Ovary (tissue), 7 donors: ENCODE measurements at regions not wholly inside any gene's neighbourhood (a gene's known extent, or its start where the extent isn't known, plus 50 kb on each side); places are given as distances from the start of the nearest gene placed in this dataset.
A peak's percentile ranks its signal among the peaks of the same experiment; 100 is the strongest.
"Not testable (repeated sequence)": the region's sequence is repeated elsewhere in the genome, so short reads cannot be mapped to it uniquely, and the experiment has no call there.

Source experiments
- DNase-seq, 5 donors: peaks; one replicate each; pipeline ENCODE4 v3.0.0-alpha.2; 2019 to 2020
- H3K27ac ChIP-seq, 2 donors: fragments of 200-600 bp; one replicate each; pipeline versions ENCODE4 v1.5.1 to v1.8.0; 2019 to 2022
- H3K27me3 ChIP-seq: fragments of 200-600 bp; one replicate; pipeline ENCODE4 v1.8.0; 2022
- H3K36me3 ChIP-seq: fragments of 200-600 bp; sonication (generic); one replicate; pipeline ENCODE4 v1.5.1; 2019
- H3K4me1 ChIP-seq: one replicate; pipeline ENCODE4 v1.8.1; 2013; ENCODE audit warnings: mild to moderate bottlenecking, moderate library complexity; ENCODE audit not compliant: insufficient read depth
- H3K4me3 ChIP-seq: fragments of 200-600 bp; sonication (generic); one replicate; pipeline ENCODE4 v1.5.1; 2017
- H3K9me3 ChIP-seq, 2 donors: fragments of 200-600 bp in 1 of 2; sonication (generic) in 1 of 2; one replicate each; pipeline versions ENCODE4 v1.5.1 to v1.8.1; 2013 to 2019; ENCODE audit warnings: mild to moderate bottlenecking in 1 of 2, moderate library complexity in 1 of 2
- WGBS, 3 donors: extraction: QIAGEN DNeasy Blood & Tissue Kit in 1 of 3; methylation state at CpG; one replicate each; pipeline versions ENCODE4 v1.1.5 to v1.1.7; 2013 to 2017; 5-methylcytosine and 5-hydroxymethylcytosine counted together
- intact Hi-C, 4 donors: fragments of 100-400 bp; cut with DNase I; formaldehyde crosslinking; loops; one replicate each; pipeline versions ENCODE4 v1.11.0 to v1.15.1; 2022 to 2023
- donor health status: DM: no; HTN: no; CAD: no; lungs with moderate emphysema.
- donor health status: DM: no; HTN: no; CAD: no.
- donor health status: Bipolar disorder and iron deficiency.
- donor health status: DM: no; HTN: no; CAD: no.
- donor health status: DM: yes; HTN: yes; CAD: no.

GRCh38 chr14:18879547-18879946 lies 87.7 kb upstream of the POTEM start:
- no CpG with 5 or more reads among the region's 4 CpGs for WGBS, 3 donors
- intact Hi-C loops, result not testable (repeated sequence)

GRCh38 chr14:18880519-18880918 lies 86.7 kb upstream of the POTEM start:
- DNase-seq, H3K9me3 ChIP-seq, H3K27ac ChIP-seq, intact Hi-C loops, H3K4me3 ChIP-seq, H3K27me3 ChIP-seq, H3K4me1 ChIP-seq, H3K36me3 ChIP-seq: not testable (repeated sequence)
- no CpG with 5 or more reads among the region's 27 CpGs for whole genome bisulfite sequencing, 3 donors

More at GRCh38 chr14:18879547-18879946, 87.7 kb upstream of the POTEM start:
- not testable (repeated sequence) for H3K4me3 ChIP-seq, DNase-seq, H3K36me3 ChIP-seq, H3K27me3 ChIP-seq, H3K27ac ChIP-seq, H3K9me3 ChIP-seq, H3K4me1 ChIP-seq

GRCh38 chr14:18881149-18881859 lies 85.9 kb upstream of the POTEM start:
- H3K4me3 ChIP-seq, DNase-seq, H3K36me3 ChIP-seq, H3K9me3 ChIP-seq, intact Hi-C loops, H3K4me1 ChIP-seq, H3K27me3 ChIP-seq, H3K27ac ChIP-seq: not testable (repeated sequence)
- WGBS, 3 donors, result no CpG with 5 or more reads among the region's 13 CpGs

GRCh38 chr14:18881860-18882489 lies 85.3 kb upstream of the POTEM start:
- H3K9me3 ChIP-seq, H3K27me3 ChIP-seq, H3K4me3 ChIP-seq, intact Hi-C loops, H3K36me3 ChIP-seq, DNase-seq, H3K4me1 ChIP-seq, H3K27ac ChIP-seq: not testable (repeated sequence)
- no CpG with 5 or more reads among the region's 6 CpGs for WGBS, 3 donors

- H3K27me3 ChIP-seq, H3K36me3 ChIP-seq, intact Hi-C loops, H3K27ac ChIP-seq, H3K4me1 ChIP-seq, H3K9me3 ChIP-seq, DNase-seq, H3K4me3 ChIP-seq: not testable (repeated sequence)
- WGBS, 3 donors, result 13 to 71% (median 60%) methylated on average over 1 of the region's 10 CpGs
These were observed 77.0 kb upstream of the POTEM start for GRCh38 chr14:18890201-18890600.

GRCh38 chr14:18913860-18914259 lies 53.4 kb upstream of the POTEM start:
- H3K4me1 ChIP-seq, intact Hi-C loops, H3K4me3 ChIP-seq, DNase-seq, H3K36me3 ChIP-seq, H3K9me3 ChIP-seq, H3K27ac ChIP-seq, H3K27me3 ChIP-seq: not testable (repeated sequence)
- WGBS, 3 donors, result no CpG with 5 or more reads among the region's 14 CpGs

- H3K27ac ChIP-seq, H3K4me3 ChIP-seq, H3K9me3 ChIP-seq, H3K36me3 ChIP-seq, H3K27me3 ChIP-seq, H3K4me1 ChIP-seq, intact Hi-C loops: not testable (repeated sequence)
- 89% methylated on average over 3 of the region's 11 CpGs; no CpG with 5 or more reads in 2 of the 3 donors for WGBS, 3 donors
- peak in 1 of 5 donors; percentile 31 for DNase-seq
These were observed 52.7 kb upstream of the POTEM start for GRCh38 chr14:18914526-18914925.
